Progenitor cell of endocrine pancreas (in vitro differentiated cells): ENCODE measurements at regions not wholly inside any gene's neighbourhood (a gene's known extent, or its start where the extent isn't known, plus 50 kb on each side); places are given as distances from the start of the nearest gene placed in this dataset.

Experiments
- DNase-seq: peaks from one replicate; pipeline ENCODE4 v3.0.0; 2021; ENCODE audit warnings: low spot score; ENCODE audit not compliant: unreplicated experiment
- H3K27ac Mint-ChIP-seq: 2 replicates; pipeline ENCODE4 v1.8.0; 2021; ENCODE audit warnings: mild to moderate bottlenecking, moderate library complexity, mixed read lengths
- H3K27me3 Mint-ChIP-seq: 2 replicates; pipeline ENCODE4 v1.8.0; 2021; ENCODE audit warnings: mixed read lengths
- H3K36me3 Mint-ChIP-seq: 2 replicates; pipeline ENCODE4 v1.8.0; 2022; ENCODE audit warnings: mixed read lengths; ENCODE audit not compliant: insufficient read depth
- H3K4me1 Mint-ChIP-seq: 2 replicates; pipeline ENCODE4 v1.8.0; 2021; ENCODE audit warnings: low read depth, mixed read lengths
- H3K4me3 Mint-ChIP-seq: 2 replicates; pipeline ENCODE4 v1.8.0; 2021; ENCODE audit warnings: low read depth, mild to moderate bottlenecking, moderate library complexity, mixed read lengths
- H3K9me3 Mint-ChIP-seq: 2 replicates; pipeline ENCODE4 v1.8.0; 2021; ENCODE audit warnings: low read depth, mixed read lengths
- CTCF ChIP-seq: fragments of 200-600 bp; sonication (generic); IDR thresholded peaks from one replicate; pipeline ENCODE4 v1.5.0; 2021; ENCODE audit warnings: antibody characterized with exemption, mild to moderate bottlenecking; ENCODE audit not compliant: unreplicated experiment

GRCh38 chr11:31910950-31911576 is 99.9 kb upstream of the PAX6 start:
- no peaks in the 10 kb centered on the region for H3K9me3 Mint-ChIP-seq
- H3K27ac Mint-ChIP-seq: no peak overlapping the region
- H3K36me3 Mint-ChIP-seq: no peaks in the 10 kb centered on the region
- peaks cover 4% of the 10 kb centered on the region for H3K27me3 Mint-ChIP-seq
- no peaks in the 10 kb centered on the region for H3K4me1 Mint-ChIP-seq
- no peak for TF ChIP-seq CTCF
- H3K4me3 Mint-ChIP-seq: no peak overlapping the region
- no peak for DNase-seq

GRCh38 chr11:31903225-31904074 is 92.3 kb upstream of the PAX6 start:
- no peaks in the 10 kb centered on the region for H3K4me1 Mint-ChIP-seq
- no peaks in the 10 kb centered on the region for H3K9me3 Mint-ChIP-seq
- DNase-seq: no peak
- no peaks in the 10 kb centered on the region for H3K27me3 Mint-ChIP-seq
- no peak for TF ChIP-seq CTCF
- H3K27ac Mint-ChIP-seq: no peak overlapping the region
- H3K4me3 Mint-ChIP-seq: no peak overlapping the region
- H3K36me3 Mint-ChIP-seq: no peaks in the 10 kb centered on the region

GRCh38 chr11:31902706-31903105 is 91.6 kb upstream of the PAX6 start:
- no peak overlapping the region for H3K4me3 Mint-ChIP-seq
- no peak for DNase-seq
- no peaks in the 10 kb centered on the region for H3K9me3 Mint-ChIP-seq
- no peak for TF ChIP-seq CTCF
- H3K27ac Mint-ChIP-seq: no peak overlapping the region
- no peaks in the 10 kb centered on the region for H3K27me3 Mint-ChIP-seq
- no peaks in the 10 kb centered on the region for H3K4me1 Mint-ChIP-seq
- no peaks in the 10 kb centered on the region for H3K36me3 Mint-ChIP-seq

- Mint-ChIP-seq H3K36me3 (no peaks in the 10 kb centered on the region), H3K27me3 (no peaks in the 10 kb centered on the region), H3K9me3 (no peaks in the 10 kb centered on the region), H3K4me1 (no peaks in the 10 kb centered on the region), H3K4me3 (no peak overlapping the region), H3K27ac (no peak overlapping the region)
- no peak for DNase-seq
- no peak for TF ChIP-seq CTCF
These were observed 84.8 kb upstream of the PAX6 start for GRCh38 chr11:31895926-31896325.

- DNase-seq: no peak
- peak; percentile 24 for TF ChIP-seq CTCF
- H3K4me3 Mint-ChIP-seq: no peak overlapping the region
- H3K27ac Mint-ChIP-seq: no peak overlapping the region
- H3K27me3 Mint-ChIP-seq: peaks cover 22% of the 10 kb centered on the region
- H3K36me3 Mint-ChIP-seq: no peaks in the 10 kb centered on the region
- no peaks in the 10 kb centered on the region for H3K9me3 Mint-ChIP-seq
- no peaks in the 10 kb centered on the region for H3K4me1 Mint-ChIP-seq
These were observed 76.1 kb upstream of the PAX6 start for GRCh38 chr11:31887180-31887579.
